ENCODE measurements at regions not wholly inside any gene's neighbourhood (a gene's known extent, or its start where the extent isn't known, plus 50 kb on each side); places are given as distances from the start of the nearest gene placed in this dataset.
"Not testable (repeated sequence)": the region's sequence is repeated elsewhere in the genome, so short reads cannot be mapped to it uniquely, and the experiment has no call there.

DNA sequence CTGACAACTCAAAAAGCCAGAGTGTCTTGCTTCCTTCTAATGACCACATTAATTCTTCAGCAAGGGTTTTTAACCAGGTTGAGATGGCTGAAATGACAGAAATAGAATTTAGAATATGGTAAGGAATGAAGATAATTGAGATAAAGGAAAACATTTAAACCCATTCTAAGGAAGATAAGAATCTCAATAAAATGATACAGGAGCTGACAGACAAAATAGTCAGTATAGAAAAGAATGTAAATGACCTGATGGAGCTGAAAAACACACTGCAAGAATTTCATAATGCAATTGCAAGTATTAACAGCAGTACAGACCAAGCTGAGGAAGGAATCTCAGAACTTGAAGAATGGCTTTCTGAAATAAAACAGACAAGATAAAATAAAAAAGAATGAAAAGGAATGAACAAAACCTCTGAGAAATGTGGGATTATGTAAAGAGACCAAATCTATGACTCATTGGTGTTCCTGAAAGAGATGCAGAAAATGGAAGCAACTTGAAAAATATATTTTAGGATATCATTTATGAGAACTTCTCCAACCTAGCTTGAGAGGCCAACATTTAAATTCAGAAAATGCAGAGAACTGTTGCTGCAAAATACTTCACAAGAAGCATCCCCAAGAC is 87.1 kb downstream of the SAMD9 start:
- H3K9ac ChIP-seq (ENCODE audit: low read depth, low read length): no peak overlapping the region
- 0 out of 2 replicates have a peak, but pooled peaks cover 2% of the 10 kb centered on the region for H3K9me3 ChIP-seq (ENCODE audit: insufficient read depth, low read depth, low read length)
- no peaks in the 10 kb centered on the region for H3K27me3 ChIP-seq (ENCODE audit: insufficient read depth, low read length)
- no peaks in the 10 kb centered on the region for H3K36me3 ChIP-seq (ENCODE audit: insufficient read depth, low read length)
- no peak overlapping the region for H3K27ac ChIP-seq (ENCODE audit: low read depth, low read length)
- H3K4me1 ChIP-seq (ENCODE audit: insufficient read depth, low read length): no peaks in the 10 kb centered on the region
- no peak overlapping the region for H3K4me3 ChIP-seq (ENCODE audit: low read length)

GRCh38 chr7:93029056-93029455 is 88.7 kb downstream of the SAMD9 start:
- H3K27me3 ChIP-seq (ENCODE audit: insufficient read depth, low read length): no peaks in the 10 kb centered on the region
- 89% methylated on average over 7 of the region's 7 CpGs for WGBS
- no peak overlapping the region for H3K27ac ChIP-seq (ENCODE audit: low read depth, low read length)

GRCh38 chr7:93028610-93029009 is 89.2 kb downstream of the SAMD9 start:
- Histone ChIP-seq H3K4me3 (ENCODE audit: low read length) (no peak overlapping the region), H3K27me3 (ENCODE audit: insufficient read depth, low read length) (no peaks in the 10 kb centered on the region), H3K36me3 (ENCODE audit: insufficient read depth, low read length) (no peaks in the 10 kb centered on the region), H3K9me3 (ENCODE audit: insufficient read depth, low read depth, low read length) (0 out of 2 replicates have a peak, but pooled peaks cover 2% of the 10 kb centered on the region), H3K9ac (ENCODE audit: low read depth, low read length) (no peak overlapping the region), H3K4me1 (ENCODE audit: insufficient read depth, low read length) (no peaks in the 10 kb centered on the region), H3K27ac (ENCODE audit: low read depth, low read length) (no peak overlapping the region)
- WGBS: 96% methylated on average over 3 of the region's 3 CpGs

More at GRCh38 chr7:93029056-93029455, 88.7 kb downstream of the SAMD9 start:
- Histone ChIP-seq H3K9me3 (ENCODE audit: insufficient read depth, low read depth, low read length) (0 out of 2 replicates have a peak, but pooled peaks cover 2% of the 10 kb centered on the region), H3K36me3 (ENCODE audit: insufficient read depth, low read length) (no peaks in the 10 kb centered on the region), H3K4me1 (ENCODE audit: insufficient read depth, low read length) (no peaks in the 10 kb centered on the region), H3K9ac (ENCODE audit: low read depth, low read length) (no peak overlapping the region), H3K4me3 (ENCODE audit: low read length) (no peak overlapping the region)

DNA sequence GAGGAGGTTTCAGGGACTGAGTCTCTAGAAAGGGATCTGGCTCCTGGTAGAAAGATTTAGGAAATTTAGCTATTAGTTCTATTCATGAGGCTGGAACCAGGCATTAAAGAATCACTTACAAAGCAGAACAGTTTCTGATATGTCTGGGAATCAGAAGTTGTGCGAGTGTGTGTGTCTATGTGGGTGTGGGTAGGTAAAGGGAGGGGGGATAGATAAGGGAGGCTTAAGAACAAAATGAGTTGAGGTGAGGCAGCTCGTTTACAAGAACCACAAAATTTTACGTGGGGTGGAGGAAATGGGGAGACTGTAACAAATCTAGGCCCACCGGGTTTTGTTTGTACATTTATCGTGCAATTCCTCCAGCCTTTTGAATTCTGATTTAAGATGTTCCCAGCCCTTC is 90.7 kb downstream of the SAMD9 start:
- no peak overlapping the region for H3K27ac ChIP-seq (ENCODE audit: low read depth, low read length)

DNA sequence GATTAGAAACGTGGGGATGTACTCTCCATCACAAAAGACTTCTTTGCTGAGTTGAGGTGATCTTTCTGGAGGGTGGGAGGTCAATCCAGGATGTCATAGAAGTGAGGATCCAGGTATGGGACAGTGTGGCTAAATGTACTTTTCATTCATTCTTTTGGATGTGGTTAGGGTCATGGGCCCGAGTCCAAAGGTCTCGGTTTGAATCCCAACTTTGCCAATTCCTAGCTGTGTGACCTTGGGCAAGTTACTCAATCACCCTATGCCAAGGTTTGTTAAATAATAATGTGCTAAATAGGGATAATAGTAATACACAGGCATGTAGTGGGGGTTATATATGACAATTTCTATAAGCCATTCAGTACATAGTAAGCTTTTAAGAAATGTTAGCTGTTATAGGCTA is 91.4 kb downstream of the SAMD9 start:
- 64% methylated on average over 3 of the region's 3 CpGs for WGBS
- no peaks in the 10 kb centered on the region for H3K27me3 ChIP-seq (ENCODE audit: insufficient read depth, low read length)
- H3K4me3 ChIP-seq (ENCODE audit: low read length): no peak overlapping the region
- no peak overlapping the region for H3K27ac ChIP-seq (ENCODE audit: low read depth, low read length)
- no peaks in the 10 kb centered on the region for H3K36me3 ChIP-seq (ENCODE audit: insufficient read depth, low read length)
- H3K9ac ChIP-seq (ENCODE audit: low read depth, low read length): no peak overlapping the region
- no peaks in the 10 kb centered on the region for H3K4me1 ChIP-seq (ENCODE audit: insufficient read depth, low read length)
- H3K9me3 ChIP-seq (ENCODE audit: insufficient read depth, low read depth, low read length): 0 out of 2 replicates have a peak, but pooled peaks cover 3% of the 10 kb centered on the region

More for the DNA sequence above, 90.7 kb downstream of the SAMD9 start:
- Histone ChIP-seq H3K4me1 (ENCODE audit: insufficient read depth, low read length) (no peaks in the 10 kb centered on the region), H3K4me3 (ENCODE audit: low read length) (no peak overlapping the region), H3K9ac (ENCODE audit: low read depth, low read length) (no peak overlapping the region), H3K36me3 (ENCODE audit: insufficient read depth, low read length) (no peaks in the 10 kb centered on the region), H3K9me3 (ENCODE audit: insufficient read depth, low read depth, low read length) (0 out of 2 replicates have a peak, but pooled peaks cover 5% of the 10 kb centered on the region), H3K27me3 (ENCODE audit: insufficient read depth, low read length) (no peaks in the 10 kb centered on the region)
- 90% methylated on average over 5 of the region's 5 CpGs for WGBS

DNA sequence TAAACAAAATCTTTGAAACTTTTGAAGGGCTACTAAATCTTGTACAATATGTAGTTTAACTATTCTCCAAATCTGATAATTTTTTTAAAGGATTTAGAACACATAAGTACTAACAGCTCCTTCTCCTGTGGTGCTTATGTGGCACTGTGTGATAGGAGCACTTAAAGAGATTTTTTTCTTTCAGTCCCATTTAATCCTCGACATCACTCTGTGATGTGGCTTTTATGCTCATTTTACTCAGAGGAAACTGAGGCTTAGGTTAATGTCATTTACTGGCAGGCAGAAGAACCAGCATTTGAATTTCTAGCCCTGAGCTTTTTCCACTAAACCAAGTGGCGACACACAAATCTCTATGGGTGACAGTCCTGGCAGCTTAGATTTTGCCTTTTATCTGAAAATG is 92.4 kb downstream of the SAMD9 start:
- Histone ChIP-seq H3K36me3 (ENCODE audit: insufficient read depth, low read length) (no peaks in the 10 kb centered on the region), H3K9me3 (ENCODE audit: insufficient read depth, low read depth, low read length) (0 out of 2 replicates have a peak, but pooled peaks cover 3% of the 10 kb centered on the region), H3K4me3 (ENCODE audit: low read length) (no peak overlapping the region), H3K27ac (ENCODE audit: low read depth, low read length) (no peak overlapping the region), H3K27me3 (ENCODE audit: insufficient read depth, low read length) (no peaks in the 10 kb centered on the region), H3K4me1 (ENCODE audit: insufficient read depth, low read length) (no peaks in the 10 kb centered on the region), H3K9ac (ENCODE audit: low read depth, low read length) (no peak overlapping the region)
- WGBS: 93% methylated on average over 2 of the region's 2 CpGs

- H3K9me3 ChIP-seq (ENCODE audit: insufficient read depth, low read depth, low read length); H3K27ac ChIP-seq (ENCODE audit: low read depth, low read length): not testable (repeated sequence)
- WGBS: 86% methylated on average over 6 of the region's 6 CpGs
Measured at GRCh38 chr7:93022931-93023478, 94.8 kb downstream of the SAMD9 start.

GRCh38 chr7:93021748-93022147 is 96.0 kb downstream of the SAMD9 start:
- H3K4me3 ChIP-seq (ENCODE audit: low read length): no peak overlapping the region
- no peak overlapping the region for H3K9ac ChIP-seq (ENCODE audit: low read depth, low read length)
- H3K4me1 ChIP-seq (ENCODE audit: insufficient read depth, low read length): peaks cover 1% of the 10 kb centered on the region; the same call in 1 of the 2 replicates
- H3K9me3 ChIP-seq (ENCODE audit: insufficient read depth, low read depth, low read length): 0 out of 2 replicates have a peak, but pooled peaks cover 3% of the 10 kb centered on the region
- no peaks in the 10 kb centered on the region for H3K36me3 ChIP-seq (ENCODE audit: insufficient read depth, low read length)
- H3K27ac ChIP-seq (ENCODE audit: low read depth, low read length): no peak overlapping the region
- no peaks in the 10 kb centered on the region for H3K27me3 ChIP-seq (ENCODE audit: insufficient read depth, low read length)
- 68% methylated on average over 2 of the region's 2 CpGs for WGBS

More at GRCh38 chr7:93022931-93023478, 94.8 kb downstream of the SAMD9 start:
- H3K36me3 ChIP-seq (ENCODE audit: insufficient read depth, low read length); H3K4me1 ChIP-seq (ENCODE audit: insufficient read depth, low read length); H3K9ac ChIP-seq (ENCODE audit: low read depth, low read length); H3K27me3 ChIP-seq (ENCODE audit: insufficient read depth, low read length); H3K4me3 ChIP-seq (ENCODE audit: low read length): not testable (repeated sequence)

DNA sequence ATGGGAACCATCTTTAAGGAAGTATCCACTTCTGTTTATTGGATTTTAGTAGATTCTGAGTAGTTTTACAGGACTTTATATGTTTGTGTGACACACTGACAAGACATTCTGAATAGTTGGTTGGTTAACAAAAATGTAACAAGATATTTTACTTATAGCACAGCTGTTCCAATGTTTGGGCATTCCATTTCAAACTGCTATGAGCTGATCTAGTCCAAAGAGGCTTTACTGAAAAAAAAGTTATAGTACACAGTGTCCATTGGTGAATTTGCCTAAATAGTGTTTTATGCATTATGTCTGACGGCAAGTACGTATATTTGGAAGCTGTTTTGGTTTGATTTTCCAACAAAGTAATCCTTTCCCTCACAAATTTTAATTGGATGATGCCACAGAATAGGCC is 99.1 kb downstream of the SAMD9 start:
- Histone ChIP-seq H3K27ac (ENCODE audit: low read depth, low read length) (no peak overlapping the region), H3K36me3 (ENCODE audit: insufficient read depth, low read length) (no peaks in the 10 kb centered on the region), H3K4me1 (ENCODE audit: insufficient read depth, low read length) (peaks cover 13% of the 10 kb centered on the region; the same call in 1 of the 2 replicates), H3K27me3 (ENCODE audit: insufficient read depth, low read length) (no peaks in the 10 kb centered on the region), H3K9me3 (ENCODE audit: insufficient read depth, low read depth, low read length) (0 out of 2 replicates have a peak, but pooled peaks cover 3% of the 10 kb centered on the region), H3K4me3 (ENCODE audit: low read length) (no peak overlapping the region), H3K9ac (ENCODE audit: low read depth, low read length) (no peak overlapping the region)
- 100% methylated on average over 2 of the region's 2 CpGs for WGBS

DNA sequence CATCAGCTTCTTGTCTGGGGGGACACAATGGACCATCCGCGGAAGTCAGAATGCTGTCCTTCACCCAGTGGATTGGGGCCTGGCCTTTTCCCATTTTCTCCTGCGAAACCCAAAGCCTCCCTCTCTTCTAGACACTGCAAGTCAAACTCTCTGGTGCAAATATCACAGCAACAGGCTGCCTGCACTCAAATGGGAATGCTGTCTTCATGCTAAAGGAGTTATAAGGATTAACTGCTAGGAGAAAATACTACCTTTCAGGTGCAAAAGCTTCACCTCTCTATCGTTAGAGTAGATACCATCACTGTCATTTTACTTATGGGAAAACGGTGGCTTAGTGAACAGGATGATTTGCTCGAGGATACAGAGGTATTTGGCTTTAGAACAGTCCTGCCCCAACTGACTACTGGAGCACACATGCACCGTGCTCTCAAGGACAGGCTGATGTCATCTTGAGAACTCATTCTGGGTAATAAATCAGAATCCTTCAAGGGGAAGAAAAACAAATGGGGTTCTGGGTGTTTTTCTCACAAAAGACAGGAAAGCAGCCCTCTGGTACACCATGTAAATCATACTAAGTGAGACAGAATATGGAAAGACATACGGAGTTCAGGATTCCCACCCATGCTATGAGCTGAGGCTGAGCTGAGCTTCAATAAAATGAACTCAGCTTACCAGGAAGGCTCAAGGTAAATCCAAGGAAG is 100.9 kb downstream of the SAMD9 start:
- no peaks in the 10 kb centered on the region for H3K36me3 ChIP-seq (ENCODE audit: insufficient read depth, low read length)
- H3K27me3 ChIP-seq (ENCODE audit: insufficient read depth, low read length): no peaks in the 10 kb centered on the region
- H3K9me3 ChIP-seq (ENCODE audit: insufficient read depth, low read depth, low read length): no peaks in the 10 kb centered on the region
- H3K9ac ChIP-seq (ENCODE audit: low read depth, low read length): no peak overlapping the region
- H3K4me1 ChIP-seq (ENCODE audit: insufficient read depth, low read length): peaks cover 13% of the 10 kb centered on the region; the same call in 1 of the 2 replicates
- WGBS: 91% methylated on average over 8 of the region's 8 CpGs
- no peak overlapping the region for H3K4me3 ChIP-seq (ENCODE audit: low read length)
- H3K27ac ChIP-seq (ENCODE audit: low read depth, low read length): no peak overlapping the region

- H3K4me1 ChIP-seq (ENCODE audit: insufficient read depth, low read length): peaks cover 13% of the 10 kb centered on the region; the same call in 1 of the 2 replicates
- no peak overlapping the region for H3K27ac ChIP-seq (ENCODE audit: low read depth, low read length)
- no peaks in the 10 kb centered on the region for H3K9me3 ChIP-seq (ENCODE audit: insufficient read depth, low read depth, low read length)
- H3K4me3 ChIP-seq (ENCODE audit: low read length): no peak overlapping the region
- 77% methylated on average over 5 of the region's 5 CpGs for WGBS
- H3K9ac ChIP-seq (ENCODE audit: low read depth, low read length): 0 out of 2 replicates have a peak overlapping the region, but pooled peaks have one; percentile 37
- H3K36me3 ChIP-seq (ENCODE audit: insufficient read depth, low read length): no peaks in the 10 kb centered on the region
- H3K27me3 ChIP-seq (ENCODE audit: insufficient read depth, low read length): no peaks in the 10 kb centered on the region
Measured at GRCh38 chr7:93015779-93016481, 101.8 kb downstream of the SAMD9 start.
